HAP-1 (cell line): ENCODE measurements at regions not wholly inside any gene's neighbourhood (a gene's known extent, or its start where the extent isn't known, plus 50 kb on each side); places are given as distances from the start of the nearest gene placed in this dataset.
"Not testable (repeated sequence)": the region's sequence is repeated elsewhere in the genome, so short reads cannot be mapped to it uniquely, and the experiment has no call there.

ENCODE experiments used
- DNase-seq, 2 experiments: peaks; one replicate each; pipeline ENCODE4 v3.0.0-alpha.2; 2016 to 2020; ENCODE audit warnings: low spot score in 2 of 2
- H3K27me3 ChIP-seq: fragments of 250-450 bp; sonication (Bioruptor Pico); 2 replicates; pipeline ENCODE4 v1.5.1; 2020; ENCODE audit warnings: low read depth, mild to moderate bottlenecking, moderate library complexity
- H3K36me3 ChIP-seq: fragments of 250-450 bp; sonication (Bioruptor Pico); replicated peaks from 2 replicates; pipeline ENCODE4 v1.5.1; 2020; ENCODE audit warnings: mild to moderate bottlenecking
- H3K4me1 ChIP-seq: fragments of 250-450 bp; sonication (Bioruptor Pico); 2 replicates; pipeline ENCODE4 v1.5.1; 2020; ENCODE audit warnings: mild to moderate bottlenecking
- H3K4me3 ChIP-seq: fragments of 250-450 bp; sonication (Bioruptor Pico); 2 replicates; pipeline ENCODE4 v1.5.1; 2020; ENCODE audit warnings: mild to moderate bottlenecking, moderate library complexity
- H3K9me3 ChIP-seq: fragments of 250-450 bp; sonication (Bioruptor Pico); 2 replicates; pipeline ENCODE4 v1.5.1; 2020; ENCODE audit warnings: mild to moderate bottlenecking, moderate library complexity
- in situ Hi-C: fragments of 300-500 bp; cut with MboI; formaldehyde crosslinking; loops from 3 replicates; pipeline ENCODE4 v1.14.3; 2020; ENCODE audit warnings: low sequenced_read_pairs, inconsistent platforms, mixed read lengths

DNA sequence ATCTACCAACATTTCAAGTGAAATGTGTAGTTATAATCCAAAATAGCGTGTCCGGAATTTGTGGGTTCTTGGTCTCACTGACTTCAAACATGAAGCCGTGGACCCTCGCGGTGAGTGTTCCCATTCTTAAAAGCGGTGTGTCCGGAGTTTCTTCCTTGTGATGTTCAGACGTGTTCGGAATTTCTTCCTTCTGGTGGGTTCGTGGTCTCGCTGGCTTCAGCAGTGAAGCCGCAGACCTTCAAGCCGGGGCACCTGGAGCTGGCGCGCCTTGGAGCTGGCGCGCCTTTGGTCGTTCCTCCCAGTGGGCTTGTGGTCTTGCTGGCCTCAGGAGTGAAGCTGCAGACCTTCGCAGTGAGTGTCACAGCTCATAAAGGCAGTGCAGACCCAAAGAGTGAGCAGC, 291.5 kb upstream of the EYS start:
- Histone ChIP-seq H3K27me3 (no peaks in the 10 kb centered on the region), H3K36me3 (no peaks in the 10 kb centered on the region), H3K4me1 (no peaks in the 10 kb centered on the region), H3K9me3 (no peaks in the 10 kb centered on the region), H3K4me3 (no peak overlapping the region)
- in situ Hi-C loops: no loop called here
- DNase-seq: no peak

DNA sequence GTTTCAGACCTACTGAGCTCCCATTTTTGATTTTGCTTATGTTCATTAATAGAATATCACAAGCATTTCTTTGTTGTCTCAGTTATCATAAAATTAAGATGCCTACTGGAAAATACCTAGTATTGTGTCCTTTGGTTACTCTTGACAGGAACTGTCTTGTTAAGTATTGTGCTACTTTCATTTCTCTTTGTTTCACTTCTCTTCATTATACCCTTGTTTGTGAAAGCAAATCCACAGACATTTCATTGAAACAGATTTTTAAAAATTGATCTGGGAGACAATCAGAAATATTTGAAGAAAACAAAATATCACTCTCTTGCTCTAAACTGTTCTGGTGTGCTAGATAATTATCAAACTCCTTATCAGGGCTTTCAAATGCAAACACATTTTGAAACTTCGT, 290.5 kb upstream of the EYS start:
- DNase-seq: no peak
- H3K36me3 ChIP-seq: no peaks in the 10 kb centered on the region
- H3K4me1 ChIP-seq: no peaks in the 10 kb centered on the region
- in situ Hi-C loops: no loop called here
- H3K27me3 ChIP-seq: no peaks in the 10 kb centered on the region
- H3K4me3 ChIP-seq: no peak overlapping the region
- no peaks in the 10 kb centered on the region for H3K9me3 ChIP-seq

DNA sequence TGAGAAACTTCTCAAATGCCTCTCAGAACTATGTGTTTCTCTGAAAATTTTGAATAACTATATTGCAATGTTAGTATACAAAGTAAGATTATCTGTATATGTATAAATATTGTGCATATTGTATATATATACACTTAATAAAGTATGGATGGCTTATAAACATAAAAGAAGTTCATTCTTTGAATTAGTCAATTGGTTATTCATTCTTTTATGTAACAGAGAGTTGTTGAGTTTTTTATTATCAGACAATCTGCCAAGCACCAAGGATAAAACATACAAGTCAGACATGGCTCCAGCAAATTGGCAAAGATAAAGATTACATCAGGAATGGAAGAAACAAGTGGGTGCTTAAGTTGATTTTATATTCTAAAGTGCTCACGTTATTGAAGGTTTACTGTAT, 289.1 kb upstream of the EYS start:
- Histone ChIP-seq H3K9me3 (no peaks in the 10 kb centered on the region), H3K4me3 (no peak overlapping the region), H3K4me1 (no peaks in the 10 kb centered on the region), H3K36me3 (no peaks in the 10 kb centered on the region), H3K27me3 (no peaks in the 10 kb centered on the region)
- in situ Hi-C loops: no loop called here
- no peak for DNase-seq

GRCh38 chr6:65989676-65990075, 282.6 kb upstream of the EYS start:
- Histone ChIP-seq H3K9me3 (no peaks in the 10 kb centered on the region), H3K27me3 (no peaks in the 10 kb centered on the region), H3K36me3 (no peaks in the 10 kb centered on the region), H3K4me3 (no peak overlapping the region), H3K4me1 (no peaks in the 10 kb centered on the region)
- no peak for DNase-seq
- in situ Hi-C loops: no loop called here

GRCh38 chr6:65988006-65988405, 281.0 kb upstream of the EYS start:
- in situ Hi-C loops: no loop called here
- Histone ChIP-seq H3K27me3 (no peaks in the 10 kb centered on the region), H3K4me3 (no peak overlapping the region), H3K9me3 (no peaks in the 10 kb centered on the region), H3K36me3 (no peaks in the 10 kb centered on the region), H3K4me1 (no peaks in the 10 kb centered on the region)
- DNase-seq: no peak

- no peaks in the 10 kb centered on the region for H3K36me3 ChIP-seq
- no peak for DNase-seq
- H3K27me3 ChIP-seq: no peaks in the 10 kb centered on the region
- H3K4me1 ChIP-seq: no peaks in the 10 kb centered on the region
- H3K4me3 ChIP-seq: no peak overlapping the region
- in situ Hi-C loops: no loop called here
- H3K9me3 ChIP-seq: no peaks in the 10 kb centered on the region
Measured at GRCh38 chr6:65984089-65984488, 277.1 kb upstream of the EYS start.

DNA sequence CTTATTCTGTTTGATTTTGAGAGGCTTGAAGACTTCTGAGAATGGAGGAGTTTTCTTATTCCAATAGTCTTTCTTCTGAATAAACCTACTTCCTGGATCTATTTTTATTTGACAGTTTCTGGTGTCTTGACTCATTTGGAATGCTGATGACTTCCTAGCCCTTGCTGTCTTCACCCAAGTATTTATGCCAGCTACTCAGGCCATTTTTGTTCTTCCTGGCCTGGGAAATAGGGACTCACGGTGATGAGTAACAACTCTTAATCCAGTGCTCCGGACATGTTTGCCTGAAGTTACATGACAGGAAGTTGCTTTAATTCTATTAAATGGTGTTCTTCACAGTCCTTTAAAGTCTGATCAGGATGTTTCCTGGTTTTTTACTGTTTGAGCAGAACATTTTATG, 272.1 kb upstream of the EYS start:
- H3K4me1 ChIP-seq: no peaks in the 10 kb centered on the region
- in situ Hi-C loops: no loop called here

GRCh38 chr6:65971252-65971651, 264.2 kb upstream of the EYS start:
- H3K4me1 ChIP-seq, DNase-seq, in situ Hi-C loops: not testable (repeated sequence)

More for the DNA sequence above, 272.1 kb upstream of the EYS start:
- DNase-seq: no peak
- H3K9me3 ChIP-seq: no peaks in the 10 kb centered on the region
- H3K4me3 ChIP-seq: no peak overlapping the region
- no peaks in the 10 kb centered on the region for H3K27me3 ChIP-seq
- no peaks in the 10 kb centered on the region for H3K36me3 ChIP-seq

GRCh38 chr6:65964261-65964660, 257.2 kb upstream of the EYS start:
- Histone ChIP-seq H3K36me3 (no peaks in the 10 kb centered on the region), H3K27me3 (no peaks in the 10 kb centered on the region), H3K9me3 (no peaks in the 10 kb centered on the region), H3K4me1 (no peaks in the 10 kb centered on the region), H3K4me3 (no peak overlapping the region)
- DNase-seq: no peak
- in situ Hi-C loops: no loop called here

More at GRCh38 chr6:65971252-65971651, 264.2 kb upstream of the EYS start:
- not testable (repeated sequence) for H3K9me3 ChIP-seq, H3K27me3 ChIP-seq, H3K4me3 ChIP-seq, H3K36me3 ChIP-seq

GRCh38 chr6:65955034-65955433, 248.0 kb upstream of the EYS start:
- in situ Hi-C loops: no loop called here
- Histone ChIP-seq H3K36me3 (no peaks in the 10 kb centered on the region), H3K9me3 (no peaks in the 10 kb centered on the region), H3K4me3 (no peak overlapping the region), H3K4me1 (no peaks in the 10 kb centered on the region), H3K27me3 (no peaks in the 10 kb centered on the region; the same call in 1 of the 2 replicates)
- DNase-seq: no peak

GRCh38 chr6:65948062-65948461, 241.0 kb upstream of the EYS start:
- H3K4me1 ChIP-seq: no peaks in the 10 kb centered on the region
- no peaks in the 10 kb centered on the region for H3K9me3 ChIP-seq
- H3K36me3 ChIP-seq: no peaks in the 10 kb centered on the region
- in situ Hi-C loops: no loop called here
- DNase-seq: no peak
- H3K27me3 ChIP-seq: no peaks in the 10 kb centered on the region; the same call in 1 of the 2 replicates
- no peak overlapping the region for H3K4me3 ChIP-seq

DNA sequence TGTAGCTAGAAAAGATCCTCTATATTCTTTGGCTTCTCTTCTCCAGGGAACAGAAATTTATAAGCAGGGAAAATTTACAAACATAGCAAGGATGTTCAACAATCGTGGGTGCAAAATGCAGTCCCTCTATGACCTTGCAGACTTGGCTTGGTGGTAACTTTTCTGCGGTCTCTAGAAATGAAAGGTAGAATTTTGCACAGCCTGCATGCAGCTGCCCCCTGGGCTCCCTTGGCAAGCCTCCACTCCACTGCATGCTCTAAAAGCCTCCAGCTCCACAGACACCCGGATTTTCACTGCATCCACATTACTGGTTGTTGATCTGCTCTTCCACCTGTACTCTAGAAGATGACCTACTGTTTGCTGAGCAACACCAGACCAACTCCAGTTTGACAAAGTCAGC, 236.5 kb upstream of the EYS start:
- Histone ChIP-seq H3K4me3 (no peak overlapping the region), H3K9me3 (no peaks in the 10 kb centered on the region), H3K4me1 (no peaks in the 10 kb centered on the region), H3K36me3 (no peaks in the 10 kb centered on the region), H3K27me3 (no peaks in the 10 kb centered on the region)
- no peak for DNase-seq
- in situ Hi-C loops: no loop called here

DNA sequence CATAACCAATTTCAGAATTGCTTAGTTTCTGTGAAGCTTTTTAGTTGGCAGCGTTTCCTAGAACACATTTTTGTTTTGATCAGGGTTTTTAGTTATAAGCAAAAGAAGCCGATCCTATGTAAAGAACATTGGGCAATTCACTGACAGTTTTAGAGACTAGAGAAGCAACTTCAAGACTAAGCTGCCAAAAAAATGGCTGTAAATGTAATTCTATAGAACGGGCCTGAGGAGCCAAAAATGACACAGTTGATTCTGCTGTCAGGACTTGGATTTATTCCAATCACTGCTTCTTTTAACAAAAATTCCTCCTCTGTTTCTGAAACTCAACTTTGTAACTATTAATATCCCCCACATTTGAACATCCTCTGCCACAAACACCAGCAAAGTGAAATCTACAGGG, 236.0 kb upstream of the EYS start:
- H3K36me3 ChIP-seq: no peaks in the 10 kb centered on the region
- H3K9me3 ChIP-seq: no peaks in the 10 kb centered on the region
- no peaks in the 10 kb centered on the region for H3K4me1 ChIP-seq
- H3K4me3 ChIP-seq: no peak overlapping the region
- H3K27me3 ChIP-seq: no peaks in the 10 kb centered on the region
- DNase-seq: no peak
- in situ Hi-C loops: no loop called here

DNA sequence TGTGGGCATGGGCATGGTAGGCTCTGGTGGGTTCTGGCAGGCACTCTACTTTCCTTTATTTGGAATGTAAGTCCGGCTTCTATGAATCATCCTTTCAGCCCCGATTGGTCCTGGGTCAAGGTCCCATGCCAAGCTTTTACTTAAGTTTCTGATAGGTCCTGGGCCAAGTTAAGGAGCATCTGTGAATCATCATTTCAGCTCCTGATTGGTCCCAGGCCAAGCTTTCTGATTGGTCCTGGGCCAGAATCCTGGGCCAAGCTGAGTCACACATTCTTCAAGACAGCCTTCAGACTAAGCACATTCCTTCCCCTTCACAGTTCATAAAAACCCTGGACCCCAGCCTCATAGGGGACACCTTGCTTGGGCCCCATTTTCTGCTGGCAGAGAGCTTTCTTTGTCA, 231.0 kb upstream of the EYS start:
- DNase-seq: no peak
- in situ Hi-C loops: no loop called here
- H3K9me3 ChIP-seq: no peaks in the 10 kb centered on the region
- no peak overlapping the region for H3K4me3 ChIP-seq
- H3K27me3 ChIP-seq: no peaks in the 10 kb centered on the region
- no peaks in the 10 kb centered on the region for H3K4me1 ChIP-seq
- no peaks in the 10 kb centered on the region; the same call in 1 of the 2 replicates for H3K36me3 ChIP-seq

GRCh38 chr6:65935412-65935811, 228.4 kb upstream of the EYS start:
- Histone ChIP-seq H3K27me3 (no peaks in the 10 kb centered on the region), H3K4me3 (no peak overlapping the region), H3K4me1 (no peaks in the 10 kb centered on the region), H3K9me3 (no peaks in the 10 kb centered on the region), H3K36me3 (no peaks in the 10 kb centered on the region; the same call in 1 of the 2 replicates)
- no peak for DNase-seq
- in situ Hi-C loops: no loop called here
